NCI-H345 treated with DMSO at 0.1 percent for 48 hours (cell line): ENCODE measurements at regions not wholly inside any gene's neighbourhood (a gene's known extent, or its start where the extent isn't known, plus 50 kb on each side); places are given as distances from the start of the nearest gene placed in this dataset.
"Not testable (repeated sequence)": the region's sequence is repeated elsewhere in the genome, so short reads cannot be mapped to it uniquely, and the experiment has no call there.

Experiments
- DNase-seq: peaks from one replicate; lab custom pipeline; 2025; ENCODE audit not compliant: unreplicated experiment; lab: John Stamatoyannopoulos, UW

DNA sequence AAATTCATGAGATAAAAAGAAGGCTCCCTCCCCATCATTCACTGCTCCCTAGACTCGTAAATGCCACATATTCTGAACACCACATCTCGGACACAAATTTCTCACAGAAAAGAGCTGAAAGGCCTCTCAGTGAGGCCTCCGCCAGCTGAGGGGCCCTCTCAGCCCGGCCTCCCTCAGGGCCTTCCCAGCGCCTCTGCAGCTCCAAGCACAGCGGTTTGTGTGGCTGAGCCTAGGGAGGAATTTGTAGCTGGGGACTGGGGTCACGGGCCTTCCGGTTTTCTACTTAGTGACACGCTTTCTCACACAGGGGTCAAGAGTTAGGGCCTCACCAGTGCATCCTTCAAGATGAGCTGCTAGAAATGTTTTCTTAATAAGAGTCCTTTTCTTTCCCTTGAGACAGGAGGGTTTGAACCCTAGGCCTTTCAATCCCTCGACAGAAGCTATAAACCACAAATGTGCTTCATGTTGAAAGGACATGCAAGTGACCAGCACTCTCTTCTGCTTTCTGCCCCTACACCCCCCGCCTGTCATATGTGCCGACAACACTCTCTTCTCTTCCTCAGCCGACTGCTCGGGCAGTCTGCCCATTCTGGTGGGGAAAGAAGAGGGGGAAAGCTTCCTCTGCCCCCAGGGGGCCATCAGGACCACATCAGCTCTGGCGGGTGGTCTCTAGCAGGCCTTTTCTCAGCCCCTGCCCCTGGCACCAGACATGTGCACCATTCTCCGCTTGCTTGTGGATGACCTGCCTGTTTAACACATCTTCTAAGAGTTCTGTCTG is 104.9 kb downstream of the CHIC2 start:
- no peak for DNase-seq

- DNase-seq = no peak
These were observed 108.0 kb downstream of the CHIC2 start for GRCh38 chr4:53956454-53956853.

DNA sequence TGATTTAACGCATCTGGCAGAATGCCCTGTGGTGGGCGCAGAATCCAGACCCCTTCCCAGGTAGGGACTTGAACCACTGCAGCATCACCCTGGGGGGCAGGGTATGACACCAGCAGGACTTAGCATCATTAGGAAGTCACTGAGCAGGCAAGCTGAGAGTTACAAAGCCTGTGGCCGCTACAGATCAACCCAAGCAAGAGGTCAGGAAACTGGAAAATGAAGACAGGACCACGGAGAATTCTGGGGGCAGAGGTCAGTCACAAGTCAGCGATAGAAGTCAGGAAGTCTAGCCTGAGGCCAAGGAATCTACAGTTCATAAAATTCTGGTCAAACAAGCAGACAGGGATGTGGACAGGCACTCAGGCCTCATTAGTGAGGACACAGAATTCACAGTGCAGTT is 108.4 kb downstream of the CHIC2 start:
- DNase-seq = no peak

GRCh38 chr4:53951414-53951813 is 113.0 kb downstream of the CHIC2 start:
- DNase-seq = no peak

DNA sequence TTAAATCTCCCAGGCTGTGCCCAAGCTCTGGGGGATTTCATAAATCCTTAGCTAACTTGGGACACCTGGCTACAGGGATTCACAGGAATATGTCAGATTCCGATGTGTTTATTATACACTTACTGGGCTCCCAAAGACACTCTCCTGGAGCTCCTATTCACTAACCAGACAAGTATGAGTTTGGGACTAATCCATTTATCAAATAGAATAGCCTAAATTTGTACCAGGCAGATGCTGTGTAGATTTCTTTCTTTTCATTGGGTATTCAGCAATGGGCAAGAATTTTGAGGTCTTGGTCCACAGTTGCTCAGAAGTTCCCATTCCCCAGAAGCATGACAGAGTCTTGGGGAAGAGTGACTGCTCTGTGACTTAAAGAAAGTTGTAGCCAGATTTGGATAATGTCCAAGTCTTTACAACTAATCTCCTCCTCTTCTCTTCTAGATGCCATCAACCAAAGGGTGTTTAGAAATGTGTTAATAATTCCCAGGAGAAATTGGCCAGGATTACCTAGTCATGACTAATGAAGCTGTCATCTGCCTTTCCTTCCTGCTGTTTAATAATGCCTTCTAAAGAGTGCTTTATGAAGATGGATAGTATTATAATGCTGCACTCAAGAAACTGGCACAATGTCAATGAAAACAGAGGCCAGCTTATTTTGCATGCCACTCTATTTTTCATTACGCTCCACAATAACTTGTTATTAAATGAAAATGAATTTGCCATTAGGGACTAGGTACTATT is 120.9 kb downstream of the CHIC2 start:
- DNase-seq = no peak

DNA sequence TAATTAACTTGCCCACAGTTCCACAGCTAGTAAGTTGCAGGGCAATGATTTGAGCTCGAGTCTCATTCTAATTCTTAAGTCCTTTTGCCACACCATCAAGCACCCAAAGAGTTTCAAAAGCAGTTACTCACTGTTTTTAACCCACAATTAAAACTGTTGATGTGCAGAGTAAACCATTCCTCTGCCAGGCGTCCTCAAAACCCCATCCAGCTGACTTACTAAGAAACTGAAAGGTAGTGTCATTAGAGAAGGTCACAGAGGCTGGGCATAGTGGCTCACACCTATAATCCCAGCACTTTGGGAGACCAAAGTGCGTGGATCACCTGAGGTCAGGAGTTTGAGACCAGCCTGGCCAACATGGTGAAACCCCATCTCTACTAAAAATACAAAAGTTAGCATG is 121.7 kb downstream of the CHIC2 start:
- no peak for DNase-seq

DNA sequence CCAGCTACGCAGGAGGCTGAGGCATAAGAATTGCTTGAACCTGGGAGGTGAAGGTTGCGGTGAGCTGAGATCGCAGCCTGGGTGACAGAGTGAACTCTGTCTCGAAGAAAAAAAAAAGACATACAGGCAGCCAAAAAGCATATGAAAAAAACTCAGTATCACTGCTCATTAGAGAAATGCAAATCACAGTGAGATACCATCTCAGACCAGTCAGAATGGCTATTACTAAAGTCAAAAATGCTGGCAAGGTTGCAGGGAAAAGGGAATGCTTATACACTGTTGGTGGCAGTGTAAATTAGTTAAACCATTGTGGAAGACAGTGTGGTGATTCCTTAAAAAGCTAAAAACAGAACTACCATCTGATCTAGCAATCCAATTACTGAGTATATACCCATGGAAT is 123.1 kb downstream of the CHIC2 start:
- no peak for DNase-seq

- DNase-seq = not testable (repeated sequence)
These were observed 124.5 kb downstream of the CHIC2 start for GRCh38 chr4:53939892-53940291.

DNA sequence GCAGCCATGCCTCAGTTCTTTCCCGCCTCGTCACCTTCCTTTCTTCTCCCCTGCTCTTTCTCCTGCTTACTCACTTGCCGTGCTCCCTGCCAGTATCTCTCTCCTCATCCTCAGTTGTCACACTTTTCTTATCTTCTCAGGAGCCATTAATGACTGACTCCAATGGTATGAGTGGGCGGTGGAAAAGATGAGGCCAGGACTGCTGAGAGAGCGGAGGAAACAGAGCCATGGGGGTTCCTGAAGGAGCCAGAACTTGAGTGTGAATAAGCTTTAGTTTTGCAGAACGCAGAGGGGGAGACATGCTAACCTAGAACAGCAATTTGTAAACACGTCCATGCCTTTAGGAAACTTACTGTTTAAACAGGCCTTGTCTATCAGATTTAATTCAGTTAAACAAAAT is 126.5 kb downstream of the CHIC2 start:
- no peak for DNase-seq

DNA sequence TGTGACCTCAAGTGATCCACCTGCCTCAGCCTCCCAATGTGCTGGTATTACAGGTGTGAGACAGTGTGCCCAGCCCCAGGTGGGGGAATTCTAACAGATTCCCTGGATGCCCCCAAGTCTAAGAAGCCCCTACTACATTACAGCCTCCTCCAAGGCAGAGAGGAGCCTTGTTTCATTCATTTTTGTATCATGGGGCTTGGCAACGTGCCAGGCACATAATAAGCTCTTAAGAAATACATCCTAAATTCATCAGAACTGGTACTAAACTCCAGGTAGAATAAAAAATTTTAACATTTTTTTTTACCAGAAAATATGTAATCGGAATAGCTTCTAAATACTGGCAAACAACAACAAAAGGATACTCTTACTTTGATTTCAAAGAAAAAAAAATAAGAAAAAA is 127.1 kb downstream of the CHIC2 start:
- no peak for DNase-seq

- DNase-seq = no peak
These were observed 128.6 kb downstream of the CHIC2 start for GRCh38 chr4:53935780-53936179.

DNA sequence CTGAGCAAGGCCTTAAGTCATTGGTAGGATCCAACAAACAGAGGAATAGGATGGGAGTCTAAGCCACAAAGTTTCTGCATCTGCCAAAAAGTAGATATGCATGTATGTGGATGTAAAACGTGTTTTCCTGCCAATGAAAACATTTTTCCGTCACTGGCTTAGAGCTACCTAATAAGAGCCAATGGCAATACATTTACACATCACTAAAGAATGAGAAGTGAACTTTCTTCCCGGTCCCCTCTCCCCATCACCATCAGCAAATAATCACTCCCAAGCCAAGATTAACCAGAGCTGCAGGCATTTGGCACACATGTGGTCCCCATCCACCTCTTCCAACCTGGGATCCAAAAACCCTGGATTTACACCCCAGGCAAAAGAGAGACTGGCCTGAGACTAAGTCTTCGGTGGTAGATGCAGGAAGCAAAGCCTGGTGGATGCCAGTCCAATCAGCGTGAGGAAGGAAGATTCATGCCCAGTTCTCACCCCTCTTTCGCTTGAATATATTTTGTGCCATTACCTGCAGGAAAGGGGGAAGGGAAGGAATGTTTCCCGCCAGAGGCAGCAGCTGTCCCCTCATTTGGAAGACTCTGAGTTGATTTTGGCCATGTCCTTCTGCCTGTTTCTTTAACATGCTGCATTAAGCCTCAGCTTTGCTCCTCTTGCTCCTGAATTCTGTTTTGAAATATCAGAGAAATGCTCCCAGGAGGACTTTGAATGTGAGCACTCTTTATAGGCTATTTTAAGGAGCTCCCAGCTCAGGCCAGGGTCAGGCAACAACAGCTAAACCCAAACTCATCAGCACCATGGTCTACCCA is 131.4 kb downstream of the CHIC2 start:
- DNase-seq = no peak

GRCh38 chr4:53931461-53931961 is 132.9 kb downstream of the CHIC2 start:
- no peak for DNase-seq

DNA sequence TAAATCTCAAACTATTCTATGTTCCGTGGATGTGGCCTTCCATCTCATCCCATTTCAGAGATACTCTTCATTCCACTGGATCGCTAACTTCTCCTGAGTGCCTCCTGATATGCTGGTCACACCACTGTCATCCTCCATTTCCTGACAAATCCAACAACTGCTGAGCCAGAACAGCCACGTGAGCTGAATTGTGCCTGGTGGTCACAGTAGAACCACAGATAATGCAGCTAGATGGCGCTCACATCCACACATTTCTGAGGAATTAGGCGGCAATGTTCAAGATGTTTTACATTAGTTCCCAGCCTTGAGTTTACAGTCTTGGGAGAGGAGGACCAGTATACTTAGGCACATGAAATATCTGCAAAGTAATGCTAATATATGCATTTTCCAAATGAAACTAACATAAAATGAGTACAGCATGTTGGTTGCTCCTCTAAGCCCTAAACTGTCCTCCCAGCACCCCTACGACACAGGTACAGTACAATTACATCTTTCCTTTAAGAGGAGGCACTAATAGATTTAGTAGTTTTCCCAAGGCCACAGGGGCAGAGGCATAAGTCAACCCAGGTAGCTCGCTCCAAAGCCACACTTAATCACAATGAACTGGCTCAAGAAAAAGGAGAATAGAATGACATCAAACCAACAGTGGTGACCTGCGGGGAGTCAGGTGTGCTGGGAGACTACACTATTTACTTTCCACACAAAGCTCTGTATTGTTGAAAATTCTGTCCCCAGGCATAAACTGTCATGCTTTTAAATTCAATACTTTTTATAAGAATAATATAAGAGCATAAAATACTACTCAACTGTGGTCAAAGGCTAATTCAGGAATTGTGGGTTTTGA is 134.2 kb downstream of the CHIC2 start:
- DNase-seq = peak; percentile 12

GRCh38 chr4:53929311-53929710 is 135.1 kb downstream of the CHIC2 start:
- DNase-seq = no peak

DNA sequence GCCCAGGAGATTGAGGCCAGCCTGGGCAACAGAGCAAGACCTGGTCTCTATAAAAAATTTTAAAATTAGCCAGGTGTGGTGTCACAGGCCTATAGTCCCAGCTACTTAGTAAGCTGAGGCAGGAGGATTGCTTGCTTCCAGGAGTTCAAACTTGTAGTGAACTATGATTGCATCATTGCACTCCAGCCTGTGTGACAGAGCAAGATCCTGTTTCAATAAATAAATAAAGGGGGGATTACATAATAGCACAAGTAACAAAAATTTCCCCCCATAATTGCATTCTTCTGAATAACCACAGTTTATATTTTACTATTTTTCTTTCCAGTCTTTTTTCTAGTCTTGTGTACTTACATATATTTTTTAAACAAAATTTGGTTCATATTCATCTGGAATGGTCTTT is 135.6 kb downstream of the CHIC2 start:
- DNase-seq = no peak

- DNase-seq = no peak
These were observed 139.3 kb downstream of the CHIC2 start for GRCh38 chr4:53925050-53925605.

DNA sequence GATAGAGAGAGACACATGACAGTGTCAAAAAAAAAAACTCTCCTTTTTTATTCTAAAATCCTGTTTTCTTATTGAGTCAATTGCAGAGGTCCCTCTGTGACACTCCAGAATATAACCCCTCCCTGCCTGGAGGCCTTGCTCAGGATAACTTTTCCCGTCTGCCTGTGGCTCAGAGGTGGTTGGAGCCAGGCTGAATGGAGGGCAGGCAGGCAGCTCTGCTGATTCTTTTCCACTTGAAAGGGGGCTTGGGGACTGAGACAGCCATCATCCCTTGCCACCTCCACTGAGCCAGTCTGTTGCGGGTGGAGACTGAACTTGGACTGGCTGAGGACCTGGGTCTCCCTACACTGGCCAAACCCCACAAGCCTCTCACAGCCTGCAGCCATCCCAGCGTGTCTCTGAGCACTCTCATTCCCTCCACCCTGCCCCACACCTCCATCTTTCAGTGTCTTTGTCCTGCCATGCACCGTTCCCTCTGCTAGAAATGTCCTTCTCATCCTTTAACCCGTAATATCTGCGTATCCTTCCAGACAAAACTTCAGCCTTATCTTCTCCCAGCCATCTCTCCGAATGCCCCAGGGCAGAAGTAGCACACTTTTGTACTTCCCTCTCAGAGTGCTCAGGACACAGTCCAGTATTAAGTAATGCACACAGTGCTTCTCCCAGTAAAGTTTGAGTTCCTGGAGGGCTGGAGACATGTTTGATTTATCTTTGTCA is 139.9 kb downstream of the CHIC2 start:
- DNase-seq = no peak

- DNase-seq = no peak
These were observed 140.5 kb downstream of the CHIC2 start for GRCh38 chr4:53923921-53924320.

- DNase-seq = no peak
These were observed 142.5 kb downstream of the CHIC2 start for GRCh38 chr4:53921856-53922255.
